ENCODE measurements at regions not wholly inside any gene's neighbourhood (a gene's known extent, or its start where the extent isn't known, plus 50 kb on each side); places are given as distances from the start of the nearest gene placed in this dataset.

DNA sequence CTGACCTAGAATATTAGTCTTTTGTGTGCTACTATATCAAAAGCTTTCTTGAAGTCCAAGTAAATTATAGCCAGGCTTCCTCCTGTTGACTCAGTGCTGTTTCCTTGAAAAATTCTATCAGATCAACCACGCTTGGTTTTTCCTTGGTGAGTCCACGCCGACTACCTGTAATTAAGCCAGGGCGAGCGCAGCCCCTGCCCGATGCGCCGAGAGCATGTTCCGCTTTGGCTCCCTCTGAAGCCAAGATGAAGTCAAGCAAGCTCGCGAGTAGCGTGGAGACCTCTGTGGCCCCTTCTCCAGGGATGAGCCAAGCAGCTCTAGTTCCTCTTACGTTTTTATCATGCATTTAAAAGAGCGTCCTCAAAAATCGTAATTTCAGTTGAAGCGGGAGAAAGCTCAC, 641.2 kb downstream of the CDH26 start:
- DNase-seq (ENCODE audit: extremely low read depth, low read depth) = no peak

DNA sequence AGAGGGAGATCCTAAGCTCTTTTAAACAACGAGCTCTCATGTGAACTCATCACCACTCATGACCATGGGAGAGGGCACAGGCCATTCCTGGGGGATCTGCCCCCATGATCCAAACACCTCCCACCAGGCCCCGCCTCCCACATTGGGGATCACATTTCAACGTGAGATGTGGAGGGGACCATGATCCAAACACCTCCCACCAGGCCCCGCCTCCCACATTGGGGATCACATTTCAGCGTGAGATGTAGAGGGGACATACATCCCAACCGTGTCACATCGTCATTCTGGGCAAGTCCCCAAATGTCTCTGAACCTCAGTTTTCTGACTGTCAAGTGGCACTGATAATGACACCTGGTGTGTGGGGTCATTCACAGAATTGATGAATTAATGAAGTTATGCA, 641.8 kb downstream of the CDH26 start:
- DNase-seq (ENCODE audit: extremely low read depth, low read depth) = no peak

DNA sequence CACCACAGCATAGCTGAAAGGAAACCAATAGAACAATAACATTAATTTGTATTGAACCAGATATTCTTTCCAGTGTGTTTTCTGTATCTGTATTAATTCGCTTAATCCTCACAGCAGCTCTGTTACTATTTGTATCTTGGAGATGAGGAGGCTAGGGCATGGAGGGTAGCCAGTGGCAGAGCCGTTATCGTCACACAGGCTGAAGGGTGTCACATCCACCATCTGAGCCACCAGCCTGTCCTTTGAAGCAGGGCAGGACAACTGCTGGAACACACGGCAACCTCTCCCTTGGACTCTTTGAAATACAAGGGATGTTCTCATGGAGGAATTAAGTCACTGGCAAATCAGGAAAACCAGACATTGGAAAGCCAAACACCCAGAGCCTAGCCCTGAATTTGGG, 628.0 kb upstream of the CDH4 start:
- no peak for DNase-seq (ENCODE audit: extremely low read depth, low read depth)

DNA sequence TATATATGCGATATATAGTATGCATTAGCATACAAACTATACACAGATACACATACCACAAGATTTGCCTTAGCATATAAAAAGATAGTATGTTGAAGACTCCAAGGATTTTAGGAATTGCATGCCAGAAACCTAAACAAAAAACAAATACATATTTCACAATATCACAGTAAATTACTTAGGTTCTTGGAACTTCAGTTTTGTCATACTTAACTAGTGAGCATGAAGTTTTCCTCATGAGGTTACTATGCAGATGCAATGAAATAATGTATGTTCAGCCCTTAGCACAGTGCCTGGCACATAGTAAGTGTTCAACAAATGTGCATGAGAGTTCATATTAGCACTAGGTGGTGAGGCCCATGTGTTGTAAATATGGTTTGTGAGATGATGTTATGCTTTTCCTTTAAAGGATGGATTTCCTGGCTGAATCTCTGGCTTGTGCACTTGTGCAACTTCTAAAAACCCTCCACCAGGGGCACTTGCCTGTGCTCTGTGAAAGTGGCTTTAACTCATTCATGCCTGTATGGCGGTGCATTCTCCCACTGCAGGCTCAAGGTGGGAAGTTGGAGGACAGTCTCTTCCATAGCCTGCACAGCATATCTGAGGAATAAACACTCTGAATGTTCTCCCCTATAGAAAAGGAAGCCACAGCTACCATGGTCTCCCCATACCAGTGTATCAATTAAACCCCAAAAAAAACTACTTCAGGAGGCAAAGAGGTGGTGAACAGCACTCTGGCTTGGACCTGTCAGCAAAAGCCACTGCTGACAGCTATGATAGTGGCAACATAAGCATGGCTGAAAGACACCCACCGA, 624.1 kb upstream of the CDH4 start:
- no peak for DNase-seq (ENCODE audit: extremely low read depth, low read depth)

DNA sequence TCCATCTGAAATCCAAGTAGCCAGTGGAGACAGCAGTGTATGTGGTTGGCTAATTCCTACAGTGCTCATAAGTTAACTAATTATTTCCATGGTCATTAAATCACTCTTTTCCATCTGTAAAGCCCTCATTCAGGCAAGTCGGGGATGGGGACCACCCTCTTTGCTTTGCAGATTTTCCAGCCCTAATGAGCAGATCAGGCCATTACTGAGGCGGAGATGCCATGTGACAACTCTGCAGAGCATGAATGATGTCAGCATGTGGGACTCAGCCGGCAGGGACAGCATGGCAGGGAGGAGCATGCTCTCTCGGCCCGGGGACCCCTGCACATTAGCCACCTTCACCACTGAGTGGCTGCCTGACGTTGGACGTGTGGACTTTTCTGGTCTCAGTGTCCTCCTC, 623.3 kb upstream of the CDH4 start:
- no peak for DNase-seq (ENCODE audit: extremely low read depth, low read depth)

DNA sequence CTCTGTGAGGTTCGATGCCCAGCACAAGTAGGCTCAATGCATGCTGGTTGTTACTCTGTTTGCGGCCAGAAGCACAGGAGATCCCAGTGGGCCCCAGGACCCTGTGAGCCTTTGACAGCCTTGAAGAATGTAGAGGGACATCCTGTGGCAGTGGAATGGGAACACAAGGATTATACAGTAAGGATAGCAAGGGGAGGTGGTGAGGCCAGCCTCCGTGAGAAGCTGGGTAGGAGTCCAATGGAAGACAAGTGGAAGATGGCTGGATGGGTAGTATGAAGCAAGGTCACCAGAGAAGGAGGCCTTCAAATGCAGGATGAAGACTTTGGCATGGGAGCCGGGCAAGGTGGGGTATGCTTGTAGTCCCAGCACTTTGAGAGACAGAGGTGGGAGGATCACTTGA, 622.9 kb upstream of the CDH4 start:
- DNase-seq (ENCODE audit: extremely low read depth, low read depth) = no peak

DNA sequence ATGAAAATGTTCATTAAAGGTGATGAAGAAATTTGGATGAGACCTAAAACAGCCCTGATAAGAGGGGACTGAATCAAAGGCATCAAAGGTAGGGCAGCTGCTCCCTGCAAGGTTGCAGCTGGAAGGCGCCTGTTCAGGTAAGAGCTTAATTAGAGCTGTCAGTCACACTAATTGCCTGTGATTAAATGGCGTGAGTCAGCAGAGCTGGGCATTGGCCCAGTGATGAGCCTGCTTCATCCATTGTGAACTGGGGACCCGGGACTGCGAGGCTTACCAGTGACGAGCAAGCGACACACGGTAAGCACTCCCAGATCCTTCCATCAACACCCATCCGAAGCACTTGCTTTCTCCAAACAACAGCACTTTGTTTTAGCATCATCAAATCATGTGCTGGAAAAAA, 621.5 kb upstream of the CDH4 start:
- no peak for DNase-seq (ENCODE audit: extremely low read depth, low read depth)

DNA sequence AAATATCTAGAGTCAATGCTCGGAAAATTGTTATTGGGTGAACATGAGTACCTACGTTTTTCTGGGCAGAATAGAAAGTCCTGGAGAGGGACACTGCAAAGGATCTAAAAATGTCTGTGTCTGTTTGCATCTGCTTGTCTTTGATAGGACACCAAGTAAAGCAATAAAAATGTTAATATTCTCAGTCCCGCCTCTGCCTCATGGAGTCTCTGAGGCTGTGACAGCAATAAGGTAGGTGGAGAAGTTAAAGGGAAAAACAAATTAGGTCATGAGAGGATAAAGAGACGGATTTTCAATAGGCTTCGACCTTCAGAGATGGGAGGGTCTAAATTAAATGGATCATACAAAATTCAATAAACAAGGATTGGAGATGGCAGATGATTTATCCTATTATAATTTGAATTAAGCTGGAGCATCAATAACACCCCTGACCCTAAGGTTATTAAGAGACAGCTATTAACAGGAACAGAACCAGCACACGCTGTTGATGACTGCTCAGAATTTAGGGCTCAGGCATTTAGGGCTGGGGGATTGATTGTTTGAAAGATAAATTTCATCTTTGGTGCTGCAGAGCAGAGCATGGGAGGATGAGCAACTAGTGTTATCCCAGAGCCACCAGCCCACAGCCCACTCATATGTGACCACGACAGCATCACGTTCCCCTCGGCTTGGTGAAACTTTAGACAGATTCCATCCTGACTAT, 620.3 kb upstream of the CDH4 start:
- no peak for DNase-seq (ENCODE audit: extremely low read depth, low read depth)

DNA sequence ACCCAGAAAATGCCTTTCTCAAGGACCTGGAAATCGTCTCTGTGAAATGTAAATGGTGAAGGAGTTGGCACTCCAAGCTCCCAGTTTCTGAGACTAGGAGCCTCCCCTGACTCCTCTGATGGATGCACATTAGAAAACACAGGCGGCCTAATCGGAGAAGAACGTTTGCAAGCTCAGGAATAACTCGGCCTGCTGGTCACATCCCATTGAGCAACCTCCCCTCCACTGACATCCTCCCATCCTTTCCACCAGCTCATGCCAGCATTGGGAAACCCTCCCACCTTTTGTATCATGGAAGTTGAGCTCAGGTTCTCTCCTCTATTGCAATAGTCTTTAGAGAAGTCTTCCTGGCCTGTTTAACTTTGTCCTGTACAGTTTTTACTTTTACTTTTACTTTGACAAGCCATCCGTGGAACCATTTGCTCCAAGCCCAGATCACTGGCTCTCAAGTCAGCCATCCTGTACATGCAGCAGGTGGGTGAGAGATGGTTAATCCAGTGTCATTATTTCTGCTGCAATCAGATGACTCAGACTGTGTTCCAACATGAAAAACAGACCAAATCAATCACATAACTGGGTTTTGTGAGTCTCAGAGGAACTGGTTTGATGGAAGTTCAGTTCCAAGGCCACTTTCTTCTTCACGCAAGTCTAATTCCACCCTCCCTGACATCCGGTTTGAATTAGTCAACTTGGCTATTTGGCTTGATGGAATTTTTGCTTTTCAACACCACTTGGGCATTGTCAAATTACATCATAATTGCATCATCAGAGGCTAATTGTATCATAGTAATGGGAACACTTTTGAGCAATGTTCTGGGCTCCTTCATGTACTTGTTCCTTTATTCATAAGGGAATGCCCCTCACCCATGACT, 619.4 kb upstream of the CDH4 start:
- DNase-seq (ENCODE audit: extremely low read depth, low read depth) = no peak

DNA sequence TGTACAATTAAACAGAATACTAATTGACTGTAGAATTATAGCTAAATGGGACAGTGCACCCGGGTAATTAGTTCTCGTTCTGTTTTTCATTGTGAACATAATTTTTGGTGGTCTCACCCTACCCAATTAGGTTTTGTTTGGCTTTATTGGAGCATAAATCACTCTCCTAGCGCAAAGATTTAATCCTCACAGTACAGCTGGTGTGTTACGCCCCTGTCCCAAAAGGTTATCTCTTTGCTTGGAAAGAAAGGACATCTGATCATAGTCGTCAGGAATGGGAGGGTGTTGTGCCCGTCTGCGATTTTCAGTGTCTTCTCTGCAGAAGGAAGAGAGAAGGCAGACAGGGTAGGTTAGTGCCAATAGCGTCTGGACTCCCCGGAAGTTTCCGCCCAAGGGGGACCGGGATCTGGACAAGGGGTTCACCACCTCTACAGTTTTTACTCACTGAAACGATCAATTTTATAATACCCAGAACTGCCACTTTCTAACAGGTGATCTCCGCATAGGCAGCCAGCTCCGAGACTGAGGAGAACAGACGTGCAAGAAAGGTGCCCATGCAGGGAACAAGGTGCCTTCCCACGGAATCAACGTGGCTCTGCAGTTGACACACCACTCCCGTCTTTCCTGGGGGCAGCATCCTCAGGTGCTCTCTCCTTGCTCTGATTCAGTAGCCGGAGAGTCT, 617.4 kb upstream of the CDH4 start:
- no peak for DNase-seq (ENCODE audit: extremely low read depth, low read depth)

DNA sequence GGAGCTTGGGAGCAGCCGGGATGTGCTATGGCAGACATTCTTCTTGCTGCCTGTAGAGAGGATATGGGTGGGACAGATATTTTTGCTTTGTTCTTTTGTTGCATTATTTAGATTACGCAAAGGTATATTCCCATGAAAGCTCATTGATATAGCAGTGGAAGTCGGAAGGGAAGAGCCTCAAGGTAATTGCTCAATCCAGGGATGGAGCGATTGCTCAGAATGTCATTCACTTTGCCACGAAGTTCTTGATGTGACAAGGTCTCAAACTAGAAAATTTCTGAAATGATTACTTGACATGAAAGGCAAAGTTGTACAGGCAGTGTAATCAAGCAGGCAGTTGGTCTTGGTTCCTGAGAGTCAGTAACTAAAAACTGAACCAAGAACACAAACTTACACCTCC, 615.6 kb upstream of the CDH4 start:
- DNase-seq (ENCODE audit: extremely low read depth, low read depth) = no peak

DNA sequence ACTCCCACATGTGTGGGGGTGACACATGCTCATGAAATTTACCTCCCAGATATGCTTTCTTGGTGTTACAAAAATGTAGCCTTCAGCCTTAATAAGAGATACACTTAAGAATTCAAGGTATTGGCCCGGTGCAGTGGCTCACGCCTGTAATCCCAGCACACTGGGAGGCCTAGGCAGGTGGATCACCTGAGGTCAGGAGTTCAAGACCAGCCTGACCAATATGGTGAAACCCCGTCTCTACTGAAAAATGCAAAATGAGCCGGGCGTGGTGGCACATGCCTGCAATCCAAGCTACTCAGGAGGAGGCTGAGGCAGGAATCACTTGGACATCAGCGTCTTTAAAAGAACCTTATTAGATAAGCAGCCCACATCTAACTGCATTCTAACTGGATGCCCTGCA, 614.3 kb upstream of the CDH4 start:
- no peak for DNase-seq (ENCODE audit: extremely low read depth, low read depth)

DNA sequence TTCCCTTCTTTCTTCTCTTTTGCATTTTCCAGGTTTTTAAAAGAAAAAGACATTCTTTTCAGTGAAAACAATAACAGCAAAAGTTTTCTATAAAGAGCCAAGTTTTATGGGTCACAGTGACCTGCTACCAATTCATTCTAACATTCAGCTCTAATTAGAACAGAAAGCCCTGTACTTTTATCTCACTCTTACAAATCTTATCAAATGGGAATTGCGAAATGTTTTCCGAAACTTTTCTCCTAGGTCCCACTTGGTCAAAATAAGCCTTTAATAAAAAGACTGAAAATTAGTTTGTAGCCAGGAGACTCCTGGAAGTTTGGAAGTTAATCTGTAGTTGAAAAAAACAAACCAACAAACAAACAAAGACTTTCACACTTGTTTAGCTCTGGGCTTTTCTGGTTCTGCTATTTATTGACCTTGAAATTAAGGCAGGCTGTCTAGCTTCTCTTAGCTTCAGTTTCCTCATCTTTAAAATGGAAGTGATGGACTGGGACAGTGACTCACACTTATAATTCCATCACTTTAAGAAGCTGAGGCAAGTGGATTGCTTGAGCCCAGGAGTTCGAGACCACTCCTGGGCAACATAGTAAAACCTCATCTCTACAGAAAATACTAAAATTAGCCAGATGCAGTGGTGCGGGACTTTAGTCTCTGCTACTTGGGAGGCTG, 613.5 kb upstream of the CDH4 start:
- DNase-seq (ENCODE audit: extremely low read depth, low read depth) = no peak

DNA sequence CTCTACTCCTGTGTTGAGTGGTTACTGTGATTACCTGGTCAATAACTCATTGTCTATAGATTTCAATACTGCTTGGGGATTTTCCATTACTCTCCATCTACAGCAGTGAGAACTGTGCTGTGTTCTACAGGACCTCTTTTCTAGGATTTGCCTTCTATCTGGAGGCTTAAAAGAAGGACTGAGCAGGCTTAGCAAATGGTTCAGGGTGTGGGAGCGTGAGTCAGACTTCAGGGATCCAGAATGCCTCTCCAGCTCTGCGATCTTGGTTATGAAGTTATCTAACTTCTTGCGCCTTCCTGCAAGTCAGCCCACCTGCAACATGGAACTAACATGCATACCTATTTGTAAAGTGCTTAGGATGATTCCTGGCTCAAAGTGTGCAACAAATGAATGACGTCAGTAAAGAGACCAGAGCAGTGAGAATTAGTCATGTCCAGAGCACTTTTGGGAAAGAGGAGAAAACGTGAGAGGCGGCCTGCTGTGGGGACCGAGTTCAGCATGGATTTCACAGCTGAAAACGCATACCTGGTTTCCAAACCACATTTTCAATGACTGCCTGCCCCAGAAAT, 610.1 kb upstream of the CDH4 start:
- no peak for DNase-seq (ENCODE audit: extremely low read depth, low read depth)

DNA sequence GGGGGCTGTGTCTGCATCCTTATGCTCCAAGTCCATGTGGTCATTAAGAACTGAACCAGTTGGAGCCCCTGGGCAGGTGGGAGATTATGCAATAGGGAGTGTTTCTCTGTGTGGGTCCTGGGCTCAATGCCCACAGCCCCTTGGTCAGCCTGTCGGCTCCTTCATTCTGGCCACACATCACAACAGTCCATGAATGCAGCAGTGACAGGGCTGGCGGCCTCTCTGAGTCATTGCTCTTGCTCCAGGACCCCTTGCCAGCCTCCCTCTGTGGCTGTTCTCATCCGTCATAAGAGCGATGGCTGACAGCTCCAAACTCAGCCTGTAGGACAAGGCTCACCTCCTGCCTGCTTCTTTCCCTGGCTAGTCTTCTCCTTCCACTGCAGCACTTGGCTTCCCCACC, 609.5 kb upstream of the CDH4 start:
- DNase-seq (ENCODE audit: extremely low read depth, low read depth) = no peak

DNA sequence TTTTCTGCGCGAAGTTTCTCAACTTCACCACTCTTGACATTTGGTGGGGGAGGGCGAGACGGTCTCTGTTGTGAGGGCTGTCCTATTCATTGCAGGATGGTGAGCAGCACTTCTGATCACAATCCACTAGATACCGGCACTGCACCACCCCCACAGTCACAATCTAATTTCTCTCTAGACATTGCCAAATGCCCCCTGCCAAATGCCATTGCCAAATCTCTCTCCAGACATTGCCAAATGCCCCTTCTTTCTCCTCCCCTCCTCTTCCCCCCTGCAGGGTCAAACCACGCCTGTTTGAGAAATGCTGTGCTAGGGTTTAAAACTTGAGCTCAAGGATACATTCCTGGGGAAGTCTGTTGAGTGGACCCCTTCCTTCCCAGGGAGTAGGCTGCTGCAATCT, 603.5 kb upstream of the CDH4 start:
- no peak for DNase-seq (ENCODE audit: extremely low read depth, low read depth)

DNA sequence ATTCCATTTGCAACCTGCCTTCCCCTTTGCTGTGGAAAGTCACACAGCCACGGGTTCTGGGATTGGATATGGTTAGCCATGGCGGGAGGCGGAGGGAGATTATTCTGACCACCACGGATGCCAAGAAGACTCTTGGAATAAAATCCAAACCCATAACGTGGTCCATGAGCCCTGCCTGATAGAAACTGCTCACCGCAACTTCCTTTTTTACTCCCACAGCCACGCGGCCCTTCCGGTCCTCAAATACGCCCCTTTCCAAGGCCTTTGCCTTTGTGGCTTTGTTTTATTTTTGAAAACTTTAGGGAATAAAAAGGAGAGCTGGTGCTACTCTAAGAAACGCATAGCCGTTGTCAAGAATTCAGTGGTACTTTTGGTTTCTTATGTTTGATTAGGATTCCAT, 602.5 kb upstream of the CDH4 start:
- DNase-seq (ENCODE audit: extremely low read depth, low read depth) = no peak

DNA sequence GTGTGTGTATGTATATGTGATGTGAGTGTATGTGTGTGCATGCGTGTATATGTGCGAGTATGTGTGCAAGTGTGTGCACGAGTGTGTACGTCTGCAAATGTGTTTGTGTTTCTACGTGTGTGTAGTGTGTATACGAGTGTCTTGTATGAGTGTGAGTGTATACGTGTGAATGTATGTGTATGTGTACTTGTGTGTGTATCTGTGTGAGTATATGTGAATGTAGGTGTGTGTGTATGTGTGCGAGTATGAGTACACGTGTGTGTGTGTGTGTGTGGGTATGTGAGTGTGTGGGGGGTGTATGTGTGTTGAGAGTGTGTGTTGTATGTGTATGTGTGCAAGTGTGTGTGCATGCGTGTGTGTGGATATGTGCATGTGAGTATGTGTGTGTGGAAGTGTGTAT, 602.0 kb upstream of the CDH4 start:
- DNase-seq (ENCODE audit: extremely low read depth, low read depth) = no peak

DNA sequence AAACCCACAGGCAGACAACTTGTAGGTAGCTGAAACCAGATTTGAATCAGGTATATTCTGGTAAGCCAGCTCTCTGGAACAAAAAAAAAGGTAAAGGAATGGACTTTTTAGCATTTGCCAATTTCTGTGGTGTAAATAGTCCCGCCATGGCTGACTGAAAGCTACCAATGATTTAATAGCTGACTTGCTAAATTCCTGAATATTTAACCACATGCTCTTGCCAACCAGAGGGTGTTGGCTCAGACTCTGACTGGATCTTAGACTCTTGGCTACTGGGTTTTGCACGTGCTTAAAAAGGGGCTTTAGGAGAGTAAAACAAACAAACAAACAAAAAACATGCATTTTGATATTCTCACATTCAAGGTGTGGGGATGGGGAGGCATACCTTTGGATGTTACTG, 600.0 kb upstream of the CDH4 start:
- no peak for DNase-seq (ENCODE audit: extremely low read depth, low read depth)

DNA sequence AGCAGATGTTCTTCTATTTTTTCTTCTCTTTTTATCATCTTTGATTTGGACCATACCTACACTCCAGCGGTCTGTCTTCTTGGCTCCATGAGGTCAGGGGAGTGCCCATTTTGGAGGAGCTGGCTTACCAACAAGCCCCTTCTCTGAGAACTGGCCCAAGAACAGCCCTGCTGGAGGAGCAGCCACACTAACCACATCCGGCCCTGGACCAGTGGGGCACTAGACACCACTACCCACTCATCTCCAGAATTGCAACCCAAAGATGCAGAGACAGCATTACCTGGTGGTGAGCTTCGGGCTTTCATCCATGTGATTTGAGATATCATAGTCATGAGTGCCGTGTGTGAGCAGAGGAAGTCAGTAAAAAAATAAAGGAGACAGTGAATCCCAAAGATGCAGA, 599.4 kb upstream of the CDH4 start:
- no peak for DNase-seq (ENCODE audit: extremely low read depth, low read depth)

Measured in NCI-H460 (cell line).